ENCODE measurements at regions not wholly inside any gene's neighbourhood (a gene's known extent, or its start where the extent isn't known, plus 50 kb on each side); places are given as distances from the start of the nearest gene placed in this dataset.

DNA sequence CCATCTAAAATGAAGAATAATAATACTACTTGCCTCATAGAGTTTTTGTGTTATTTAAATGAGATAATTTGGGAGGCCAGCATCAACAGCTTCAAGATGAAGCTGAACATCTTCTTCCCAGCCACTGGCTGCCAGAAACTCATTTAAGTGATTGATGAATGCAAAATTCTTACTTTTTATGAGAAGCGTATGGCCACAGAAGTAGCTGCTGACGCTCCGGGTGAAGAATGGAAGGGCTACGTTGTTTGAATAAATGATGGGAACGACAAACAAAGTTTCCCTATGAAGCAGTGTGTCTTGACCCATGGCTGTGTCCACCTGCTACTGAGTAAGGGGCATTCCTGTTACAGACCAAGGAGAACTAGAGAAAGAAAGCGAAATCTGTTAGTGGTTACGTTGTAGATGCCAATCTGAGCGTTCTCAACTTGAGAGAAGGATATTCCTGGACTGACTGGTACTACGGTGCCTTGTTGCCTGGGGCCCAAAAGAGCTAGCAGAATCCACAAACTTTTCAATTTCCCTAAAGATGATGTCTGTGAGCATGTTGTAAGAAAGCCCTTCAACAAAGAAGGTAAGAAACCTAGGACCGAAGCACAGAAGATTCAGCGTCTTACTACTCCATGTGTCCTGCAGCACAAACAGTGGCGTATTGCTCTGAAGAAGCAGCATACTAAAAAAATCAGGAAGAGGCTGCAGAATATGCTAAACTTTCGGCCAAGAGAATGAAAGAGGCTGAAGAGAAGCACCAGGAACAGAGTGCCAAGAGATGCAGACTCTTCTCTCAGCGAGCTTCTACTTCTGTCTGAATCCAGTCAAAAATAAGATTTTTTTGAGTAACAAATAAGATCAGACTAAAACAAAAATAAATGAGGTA is 100.0 kb upstream of the LRIG3 start:
- TF ChIP-seq, protein P1, sequence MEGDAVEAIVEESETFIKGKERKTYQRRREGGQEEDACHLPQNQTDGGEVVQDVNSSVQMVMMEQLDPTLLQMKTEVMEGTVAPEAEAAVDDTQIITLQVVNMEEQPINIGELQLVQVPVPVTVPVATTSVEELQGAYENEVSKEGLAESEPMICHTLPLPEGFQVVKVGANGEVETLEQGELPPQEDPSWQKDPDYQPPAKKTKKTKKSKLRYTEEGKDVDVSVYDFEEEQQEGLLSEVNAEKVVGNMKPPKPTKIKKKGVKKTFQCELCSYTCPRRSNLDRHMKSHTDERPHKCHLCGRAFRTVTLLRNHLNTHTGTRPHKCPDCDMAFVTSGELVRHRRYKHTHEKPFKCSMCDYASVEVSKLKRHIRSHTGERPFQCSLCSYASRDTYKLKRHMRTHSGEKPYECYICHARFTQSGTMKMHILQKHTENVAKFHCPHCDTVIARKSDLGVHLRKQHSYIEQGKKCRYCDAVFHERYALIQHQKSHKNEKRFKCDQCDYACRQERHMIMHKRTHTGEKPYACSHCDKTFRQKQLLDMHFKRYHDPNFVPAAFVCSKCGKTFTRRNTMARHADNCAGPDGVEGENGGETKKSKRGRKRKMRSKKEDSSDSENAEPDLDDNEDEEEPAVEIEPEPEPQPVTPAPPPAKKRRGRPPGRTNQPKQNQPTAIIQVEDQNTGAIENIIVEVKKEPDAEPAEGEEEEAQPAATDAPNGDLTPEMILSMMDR (IDR thresholded peaks at IDR 0.05; ENCODE audit: low read depth, low read length, missing control alignments) = no peak
- no peak overlapping the region for H3K4me3 ChIP-seq (replicated peaks; ENCODE audit: low read depth, low read length)
- no peak for DNase-seq (ENCODE audit: extremely low read depth, low read depth)

DNA sequence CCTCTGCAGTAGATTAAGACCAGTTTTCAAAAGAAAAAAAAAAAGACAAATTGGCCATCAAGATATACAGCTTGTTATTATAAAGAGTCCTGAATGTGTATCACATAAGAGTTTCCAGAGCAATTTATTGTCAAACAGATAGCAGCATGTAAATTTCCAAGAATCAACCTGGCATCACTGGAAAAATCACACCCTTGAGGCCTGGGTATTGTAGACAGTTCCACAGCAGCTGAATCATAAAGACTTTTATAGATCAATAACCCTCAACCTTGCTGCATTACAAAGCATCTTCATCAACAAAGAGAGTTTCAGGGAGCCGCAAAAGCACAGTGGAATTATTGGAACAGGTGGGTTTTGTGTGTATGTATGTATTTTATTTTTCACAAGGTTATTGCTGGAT is 94.6 kb upstream of the LRIG3 start:
- no peak overlapping the region for H3K4me3 ChIP-seq (replicated peaks; ENCODE audit: low read depth, low read length)
- TF ChIP-seq, protein P1 (IDR thresholded peaks at IDR 0.05; ENCODE audit: low read depth, low read length, missing control alignments) = no peak
- DNase-seq (ENCODE audit: extremely low read depth, low read depth) = no peak

DNA sequence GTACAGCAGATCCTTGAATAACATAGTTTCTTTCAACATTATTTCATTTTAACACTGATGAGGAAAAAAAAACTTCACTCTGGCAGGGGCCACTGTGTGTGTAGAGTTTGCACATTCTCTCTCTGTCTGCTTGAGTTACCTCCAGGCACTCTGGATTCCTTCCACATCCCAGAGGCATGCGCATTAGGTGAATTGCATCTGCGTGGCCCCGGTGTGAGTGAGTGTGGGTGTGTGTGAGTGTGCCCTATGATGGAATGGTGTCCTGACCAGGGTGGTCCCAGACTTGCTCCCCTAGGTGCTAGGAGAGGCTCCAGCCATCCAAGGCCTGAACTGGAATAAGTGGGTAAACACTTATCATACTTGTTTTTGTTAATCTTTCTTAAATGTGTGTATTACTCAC is 90.6 kb upstream of the LRIG3 start:
- H3K4me3 ChIP-seq (replicated peaks; ENCODE audit: low read depth, low read length) = no peak overlapping the region
- DNase-seq (ENCODE audit: extremely low read depth, low read depth) = no peak
- TF ChIP-seq, protein P1 (IDR thresholded peaks at IDR 0.05; ENCODE audit: low read depth, low read length, missing control alignments) = no peak

DNA sequence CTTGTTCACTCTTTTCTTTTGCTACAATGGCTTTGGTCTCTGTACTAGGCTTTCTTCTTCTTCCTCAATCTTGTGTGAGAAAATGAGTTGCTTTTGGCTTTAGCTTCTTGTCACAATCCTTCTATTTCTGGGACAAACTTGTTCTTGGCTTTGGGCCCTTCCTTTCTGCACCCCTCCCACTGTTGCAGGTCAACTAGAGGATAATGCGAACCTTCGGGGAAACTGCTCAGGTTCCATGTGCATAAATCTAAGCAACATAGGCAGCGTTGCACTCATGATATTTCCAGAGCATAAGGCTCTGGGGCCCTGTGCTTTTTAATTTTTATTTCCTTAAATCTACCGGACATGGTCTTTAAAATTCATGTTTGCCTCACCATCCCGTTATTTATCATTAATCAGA is 89.8 kb upstream of the LRIG3 start:
- TF ChIP-seq, protein P1 (IDR thresholded peaks at IDR 0.05; ENCODE audit: low read depth, low read length, missing control alignments) = no peak
- H3K4me3 ChIP-seq (replicated peaks; ENCODE audit: low read depth, low read length) = no peak overlapping the region
- no peak for DNase-seq (ENCODE audit: extremely low read depth, low read depth)

DNA sequence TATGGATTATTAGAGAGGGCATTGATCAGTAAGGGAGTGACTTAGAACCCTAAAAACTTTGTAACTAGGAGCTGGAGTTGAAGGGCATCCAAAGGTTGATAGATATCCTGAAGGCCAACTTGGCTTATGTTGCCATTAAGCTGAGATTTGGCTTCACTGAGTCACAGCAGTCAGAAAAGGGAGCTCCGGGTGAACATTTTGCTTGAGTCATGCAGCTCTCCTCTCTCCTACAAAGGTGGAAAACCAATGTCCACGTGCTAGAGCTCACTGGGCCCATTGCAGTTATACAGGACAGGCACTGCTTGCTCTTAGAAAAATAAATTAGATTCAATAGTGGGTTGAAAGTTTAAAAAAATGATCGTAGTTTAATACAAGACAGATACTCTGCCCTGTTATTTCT is 87.3 kb upstream of the LRIG3 start:
- TF ChIP-seq, protein P1 (IDR thresholded peaks at IDR 0.05; ENCODE audit: low read depth, low read length, missing control alignments) = no peak
- DNase-seq (ENCODE audit: extremely low read depth, low read depth) = no peak
- no peak overlapping the region for H3K4me3 ChIP-seq (replicated peaks; ENCODE audit: low read depth, low read length)

DNA sequence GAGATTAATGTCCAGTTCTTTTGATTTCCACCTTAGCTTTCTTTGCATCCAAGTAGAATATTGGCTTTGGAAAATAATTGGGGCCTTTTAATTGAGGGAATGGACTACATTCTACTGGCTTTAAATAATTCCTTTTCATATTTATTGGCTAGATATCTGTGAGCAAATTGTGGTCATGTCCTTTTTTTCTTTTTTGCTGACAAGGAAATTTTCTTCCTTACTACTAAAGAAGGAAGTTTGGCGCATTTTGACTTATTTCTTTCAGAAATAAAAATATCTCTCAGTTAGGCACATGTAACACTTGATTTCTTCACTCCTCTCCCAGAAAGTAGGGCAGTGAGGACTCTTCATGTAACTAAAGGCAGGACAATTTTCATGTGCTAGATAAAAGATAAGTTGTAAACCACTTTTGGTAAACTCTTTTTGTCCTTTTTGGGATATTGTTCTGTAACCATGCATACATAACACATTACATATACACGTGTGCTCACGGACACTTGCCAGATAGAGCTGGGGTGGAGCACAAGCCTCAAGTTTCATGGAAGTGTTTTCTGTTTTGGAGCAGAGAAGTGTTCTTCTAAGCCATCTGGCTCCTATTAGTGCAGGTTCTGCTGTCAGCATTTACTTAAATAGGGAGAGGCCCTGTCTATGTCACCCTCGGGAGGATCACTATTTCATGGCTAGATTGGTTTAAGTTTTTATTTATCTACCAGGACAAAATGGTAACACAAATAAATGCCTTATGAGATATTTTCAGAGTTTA is 85.1 kb upstream of the LRIG3 start:
- TF ChIP-seq, protein P1 (IDR thresholded peaks at IDR 0.05; ENCODE audit: low read depth, low read length, missing control alignments) = no peak
- H3K4me3 ChIP-seq (replicated peaks; ENCODE audit: low read depth, low read length) = no peak overlapping the region
- peak; percentile 72 for DNase-seq (ENCODE audit: extremely low read depth, low read depth)
